ENCODE measurements at regions not wholly inside any gene's neighbourhood (a gene's known extent, or its start where the extent isn't known, plus 50 kb on each side); places are given as distances from the start of the nearest gene placed in this dataset.

DNA sequence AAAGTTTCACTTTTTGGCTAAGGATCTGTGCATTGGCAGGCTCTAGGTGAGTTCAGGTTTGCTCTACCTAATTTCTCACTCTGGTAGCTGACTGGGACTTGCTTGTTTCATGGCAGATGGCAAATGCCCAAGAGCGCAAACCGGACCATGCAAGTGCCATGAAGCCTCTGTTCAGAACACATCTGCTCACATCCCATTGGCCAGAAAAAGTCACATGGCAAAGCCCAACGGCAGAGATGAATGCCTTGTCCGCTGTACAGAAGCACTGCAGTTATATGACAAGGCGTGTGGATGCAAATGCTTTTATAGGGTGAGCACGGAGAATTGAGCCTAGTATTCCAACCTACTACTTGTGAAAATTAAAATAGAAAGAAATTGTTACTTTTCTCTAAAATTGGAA, 202.2 kb upstream of the HMGA2 start:
- FAIRE-seq (no peak), DNase-seq (ENCODE audit: low read depth in 1 of 2, low spot score in 1 of 2) (no peak), ATAC-seq (no peak)
- WGBS (ENCODE audit: missing lambda C conversion rate): 89% methylated on average over 6 of the region's 6 CpGs
- Histone ChIP-seq H3K27ac (no peak overlapping the region), H3K4me1 (no peaks in the 10 kb centered on the region), H3K4me3 (no peak overlapping the region), H3K9me3 (no peaks in the 10 kb centered on the region), H3K4me2 (no peak overlapping the region)
- POLR2A ChIA-PET: no interaction called here
- TF ChIP-seq PHF8 (IDR thresholded peaks at IDR 0.05; ENCODE audit: borderline replicate concordance, low read depth): no peak
- no peak for TF ChIP-seq NPAS2 (CRISPR knock-in tag; IDR thresholded peaks at IDR 0.05; ENCODE audit: borderline replicate concordance)
- no peak for TF ChIP-seq CHD2 (IDR thresholded peaks at IDR 0.05; ENCODE audit: low read length, partially characterized antibody)
- TF ChIP-seq FOXS1 (CRISPR knock-in tag; IDR thresholded peaks at IDR 0.05): no peak
- TF ChIP-seq RNF2 (IDR thresholded peaks at IDR 0.05; ENCODE audit: borderline replicate concordance, low read depth): no peak
- no peak for TF ChIP-seq FOSB (CRISPR knock-in tag; IDR thresholded peaks at IDR 0.05)
- TF ChIP-seq HEYL (CRISPR knock-in tag; IDR thresholded peaks at IDR 0.05): no peak
- TF ChIP-seq, protein P1, sequence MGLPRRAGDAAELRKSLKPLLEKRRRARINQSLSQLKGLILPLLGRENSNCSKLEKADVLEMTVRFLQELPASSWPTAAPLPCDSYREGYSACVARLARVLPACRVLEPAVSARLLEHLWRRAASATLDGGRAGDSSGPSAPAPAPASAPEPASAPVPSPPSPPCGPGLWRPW (IDR thresholded peaks at IDR 0.05): no peak
- no peak for TF ChIP-seq RCOR1 (IDR thresholded peaks at IDR 0.05; ENCODE audit: low read depth, low read length)
- TF ChIP-seq HOXB5 (CRISPR knock-in tag; IDR thresholded peaks at IDR 0.05): no peak
- TF ChIP-seq TP53 (CRISPR knock-in tag; IDR thresholded peaks at IDR 0.05): no peak
- no peak for TF ChIP-seq ZSCAN20 (CRISPR knock-in tag; IDR thresholded peaks at IDR 0.05)
- no peak for TF ChIP-seq HDAC2 (IDR thresholded peaks at IDR 0.05)
- TF ChIP-seq CBX8 (IDR thresholded peaks at IDR 0.05): no peak
- TF ChIP-seq, protein P2, sequence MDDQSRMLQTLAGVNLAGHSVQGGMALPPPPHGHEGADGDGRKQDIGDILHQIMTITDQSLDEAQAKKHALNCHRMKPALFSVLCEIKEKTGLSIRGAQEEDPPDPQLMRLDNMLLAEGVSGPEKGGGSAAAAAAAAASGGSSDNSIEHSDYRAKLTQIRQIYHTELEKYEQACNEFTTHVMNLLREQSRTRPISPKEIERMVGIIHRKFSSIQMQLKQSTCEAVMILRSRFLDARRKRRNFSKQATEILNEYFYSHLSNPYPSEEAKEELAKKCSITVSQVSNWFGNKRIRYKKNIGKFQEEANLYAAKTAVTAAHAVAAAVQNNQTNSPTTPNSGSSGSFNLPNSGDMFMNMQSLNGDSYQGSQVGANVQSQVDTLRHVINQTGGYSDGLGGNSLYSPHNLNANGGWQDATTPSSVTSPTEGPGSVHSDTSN (IDR thresholded peaks at IDR 0.05): no peak
- no peak for TF ChIP-seq HOXB13 (CRISPR knock-in tag; IDR thresholded peaks at IDR 0.05; ENCODE audit: low read depth)
- TF ChIP-seq MAZ (IDR thresholded peaks at IDR 0.05; ENCODE audit: borderline replicate concordance, low read depth, low read length): no peak
- CTCF ChIA-PET: interaction anchor here (1.3 to 2.1 kb wide), 3 partner anchors 9 to 65 kb away, joined by 3 to 6 read pairs (median 3); no protein-coding TSS in a partner anchor

DNA sequence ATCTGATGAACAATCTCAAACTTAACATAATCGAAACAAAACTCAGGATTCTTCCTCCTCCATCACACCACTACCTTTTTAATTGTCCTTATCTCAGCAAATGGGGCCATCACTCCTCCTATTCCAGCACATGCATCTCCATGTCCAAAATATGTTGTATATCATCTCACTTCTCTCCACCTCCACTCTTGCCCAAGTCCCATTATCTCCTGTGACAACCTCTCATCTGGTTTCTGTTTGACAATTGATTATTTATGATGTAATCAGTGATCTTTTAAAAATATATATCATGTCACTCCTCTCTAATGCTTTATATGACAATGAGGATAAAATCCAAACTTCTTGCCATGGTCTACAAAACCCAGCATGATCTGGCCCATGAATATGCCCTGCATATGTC, 200.8 kb upstream of the HMGA2 start:
- CTCF ChIA-PET: no interaction called here
- TF ChIP-seq, protein P2 (IDR thresholded peaks at IDR 0.05): no peak
- TF ChIP-seq POLR2AphosphoS2 (conservative IDR thresholded peaks at IDR 0.05; ENCODE audit: low read length) (no peak), FOSB (CRISPR knock-in tag; IDR thresholded peaks at IDR 0.05) (no peak), KDM5A (IDR thresholded peaks at IDR 0.05) (no peak), HOXB13 (CRISPR knock-in tag; IDR thresholded peaks at IDR 0.05; ENCODE audit: low read depth) (no peak), POLR2A (IDR thresholded peaks at IDR 0.05; ENCODE audit: low read length) (no peak), HOXA7 (CRISPR knock-in tag; IDR thresholded peaks at IDR 0.05) (no peak), BHLHE40 (IDR thresholded peaks at IDR 0.05; ENCODE audit: low read depth, low read length) (no peak), FOSL2 (IDR thresholded peaks at IDR 0.05) (no peak), FOSL2 (CRISPR knock-in tag; IDR thresholded peaks at IDR 0.05) (no peak)
- TF ChIP-seq, protein P3, sequence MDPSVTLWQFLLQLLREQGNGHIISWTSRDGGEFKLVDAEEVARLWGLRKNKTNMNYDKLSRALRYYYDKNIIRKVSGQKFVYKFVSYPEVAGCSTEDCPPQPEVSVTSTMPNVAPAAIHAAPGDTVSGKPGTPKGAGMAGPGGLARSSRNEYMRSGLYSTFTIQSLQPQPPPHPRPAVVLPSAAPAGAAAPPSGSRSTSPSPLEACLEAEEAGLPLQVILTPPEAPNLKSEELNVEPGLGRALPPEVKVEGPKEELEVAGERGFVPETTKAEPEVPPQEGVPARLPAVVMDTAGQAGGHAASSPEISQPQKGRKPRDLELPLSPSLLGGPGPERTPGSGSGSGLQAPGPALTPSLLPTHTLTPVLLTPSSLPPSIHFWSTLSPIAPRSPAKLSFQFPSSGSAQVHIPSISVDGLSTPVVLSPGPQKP (IDR thresholded peaks at IDR 0.05; ENCODE audit: low read depth, low read length): no peak
- TF ChIP-seq, protein P4, sequence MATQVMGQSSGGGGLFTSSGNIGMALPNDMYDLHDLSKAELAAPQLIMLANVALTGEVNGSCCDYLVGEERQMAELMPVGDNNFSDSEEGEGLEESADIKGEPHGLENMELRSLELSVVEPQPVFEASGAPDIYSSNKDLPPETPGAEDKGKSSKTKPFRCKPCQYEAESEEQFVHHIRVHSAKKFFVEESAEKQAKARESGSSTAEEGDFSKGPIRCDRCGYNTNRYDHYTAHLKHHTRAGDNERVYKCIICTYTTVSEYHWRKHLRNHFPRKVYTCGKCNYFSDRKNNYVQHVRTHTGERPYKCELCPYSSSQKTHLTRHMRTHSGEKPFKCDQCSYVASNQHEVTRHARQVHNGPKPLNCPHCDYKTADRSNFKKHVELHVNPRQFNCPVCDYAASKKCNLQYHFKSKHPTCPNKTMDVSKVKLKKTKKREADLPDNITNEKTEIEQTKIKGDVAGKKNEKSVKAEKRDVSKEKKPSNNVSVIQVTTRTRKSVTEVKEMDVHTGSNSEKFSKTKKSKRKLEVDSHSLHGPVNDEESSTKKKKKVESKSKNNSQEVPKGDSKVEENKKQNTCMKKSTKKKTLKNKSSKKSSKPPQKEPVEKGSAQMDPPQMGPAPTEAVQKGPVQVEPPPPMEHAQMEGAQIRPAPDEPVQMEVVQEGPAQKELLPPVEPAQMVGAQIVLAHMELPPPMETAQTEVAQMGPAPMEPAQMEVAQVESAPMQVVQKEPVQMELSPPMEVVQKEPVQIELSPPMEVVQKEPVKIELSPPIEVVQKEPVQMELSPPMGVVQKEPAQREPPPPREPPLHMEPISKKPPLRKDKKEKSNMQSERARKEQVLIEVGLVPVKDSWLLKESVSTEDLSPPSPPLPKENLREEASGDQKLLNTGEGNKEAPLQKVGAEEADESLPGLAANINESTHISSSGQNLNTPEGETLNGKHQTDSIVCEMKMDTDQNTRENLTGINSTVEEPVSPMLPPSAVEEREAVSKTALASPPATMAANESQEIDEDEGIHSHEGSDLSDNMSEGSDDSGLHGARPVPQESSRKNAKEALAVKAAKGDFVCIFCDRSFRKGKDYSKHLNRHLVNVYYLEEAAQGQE (IDR thresholded peaks at IDR 0.05): no peak
- TF ChIP-seq, protein P5, sequence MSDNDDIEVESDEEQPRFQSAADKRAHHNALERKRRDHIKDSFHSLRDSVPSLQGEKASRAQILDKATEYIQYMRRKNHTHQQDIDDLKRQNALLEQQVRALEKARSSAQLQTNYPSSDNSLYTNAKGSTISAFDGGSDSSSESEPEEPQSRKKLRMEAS (IDR thresholded peaks at IDR 0.05): no peak
- TF ChIP-seq, protein P6, sequence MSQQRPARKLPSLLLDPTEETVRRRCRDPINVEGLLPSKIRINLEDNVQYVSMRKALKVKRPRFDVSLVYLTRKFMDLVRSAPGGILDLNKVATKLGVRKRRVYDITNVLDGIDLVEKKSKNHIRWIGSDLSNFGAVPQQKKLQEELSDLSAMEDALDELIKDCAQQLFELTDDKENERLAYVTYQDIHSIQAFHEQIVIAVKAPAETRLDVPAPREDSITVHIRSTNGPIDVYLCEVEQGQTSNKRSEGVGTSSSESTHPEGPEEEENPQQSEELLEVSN (IDR thresholded peaks at IDR 0.05; ENCODE audit: borderline replicate concordance, low read depth): no peak
- 37% methylated on average over 1 of the region's 1 CpG for WGBS (ENCODE audit: missing lambda C conversion rate)
- DNase-seq (ENCODE audit: low read depth in 1 of 2, low spot score in 1 of 2): no peak
- no peak for ATAC-seq
- H3K4me2 ChIP-seq: no peak overlapping the region
- no peak for FAIRE-seq
- no peaks in the 10 kb centered on the region for H3K9me3 ChIP-seq
- H3K4me1 ChIP-seq: no peaks in the 10 kb centered on the region
- H3K4me3 ChIP-seq: no peak overlapping the region
- POLR2A ChIA-PET: no interaction called here
- H3K27ac ChIP-seq: no peak overlapping the region

All from A549 (cell line).